PC-3 (cell line): ENCODE measurements at regions not wholly inside any gene's neighbourhood (a gene's known extent, or its start where the extent isn't known, plus 50 kb on each side); places are given as distances from the start of the nearest gene placed in this dataset.

Experiments
- CTCF ChIP-seq: fragments of 300-600 bp; sonication (generic); conservative IDR thresholded peaks from 2 replicates; pipeline ENCODE4 v1.5.1; 2017; ENCODE audit warnings: antibody characterized with exemption, low read depth, mild to moderate bottlenecking, low read length
- EZH2 ChIP-seq: fragments of 300-600 bp; sonication (generic); IDR thresholded peaks from one replicate; pipeline ENCODE4 v1.6.1; 2017; ENCODE audit warnings: antibody characterized with exemption, mild to moderate bottlenecking, low read length; ENCODE audit not compliant: unreplicated experiment
- EZH2phosphoT487 ChIP-seq: fragments of 300-600 bp; sonication (generic); IDR thresholded peaks from 2 replicates; pipeline ENCODE4 v1.6.1; 2018; ENCODE audit warnings: mild to moderate bottlenecking, antibody characterized with exemption, low read length, borderline replicate concordance

GRCh38 chr13:34542321-34542720 is 399.7 kb upstream of the NBEA start:
- TF ChIP-seq EZH2 (no peak), CTCF (no peak), EZH2phosphoT487 (no peak)
